ENCODE measurements at regions not wholly inside any gene's neighbourhood (a gene's known extent, or its start where the extent isn't known, plus 50 kb on each side); places are given as distances from the start of the nearest gene placed in this dataset.

DNA sequence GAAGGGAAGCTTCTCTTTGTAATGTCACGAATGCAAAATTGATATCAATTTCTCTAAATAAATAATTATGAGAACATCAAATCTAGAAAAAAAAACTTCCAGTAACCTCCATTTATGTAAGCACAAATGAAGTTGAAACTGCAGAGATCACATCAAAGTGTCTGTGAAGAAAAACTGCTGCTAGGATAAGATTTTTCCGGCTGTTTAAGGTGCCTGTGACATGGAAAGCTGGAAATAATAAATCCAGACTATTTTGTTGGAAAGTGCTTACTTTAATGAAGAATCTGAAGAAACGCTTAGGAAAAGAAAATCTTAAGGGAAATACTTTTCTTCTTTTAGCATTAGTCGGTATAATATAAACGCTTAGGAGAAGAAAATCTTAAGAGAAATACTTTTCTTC, 57.0 kb downstream of the CHRM3 start:
- TF ChIP-seq, protein P1, sequence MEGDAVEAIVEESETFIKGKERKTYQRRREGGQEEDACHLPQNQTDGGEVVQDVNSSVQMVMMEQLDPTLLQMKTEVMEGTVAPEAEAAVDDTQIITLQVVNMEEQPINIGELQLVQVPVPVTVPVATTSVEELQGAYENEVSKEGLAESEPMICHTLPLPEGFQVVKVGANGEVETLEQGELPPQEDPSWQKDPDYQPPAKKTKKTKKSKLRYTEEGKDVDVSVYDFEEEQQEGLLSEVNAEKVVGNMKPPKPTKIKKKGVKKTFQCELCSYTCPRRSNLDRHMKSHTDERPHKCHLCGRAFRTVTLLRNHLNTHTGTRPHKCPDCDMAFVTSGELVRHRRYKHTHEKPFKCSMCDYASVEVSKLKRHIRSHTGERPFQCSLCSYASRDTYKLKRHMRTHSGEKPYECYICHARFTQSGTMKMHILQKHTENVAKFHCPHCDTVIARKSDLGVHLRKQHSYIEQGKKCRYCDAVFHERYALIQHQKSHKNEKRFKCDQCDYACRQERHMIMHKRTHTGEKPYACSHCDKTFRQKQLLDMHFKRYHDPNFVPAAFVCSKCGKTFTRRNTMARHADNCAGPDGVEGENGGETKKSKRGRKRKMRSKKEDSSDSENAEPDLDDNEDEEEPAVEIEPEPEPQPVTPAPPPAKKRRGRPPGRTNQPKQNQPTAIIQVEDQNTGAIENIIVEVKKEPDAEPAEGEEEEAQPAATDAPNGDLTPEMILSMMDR (optimal IDR thresholded peaks at IDR 0.05 in 1 of 3, IDR thresholded peaks at IDR 0.05 in 1 of 3, conservative IDR thresholded peaks at IDR 0.05 in 1 of 3; ENCODE audit: extremely low read depth in 1 of 3, insufficient read depth in 2 of 3, low read length in 3 of 3), result no peak
- TF ChIP-seq EZH2 (IDR thresholded peaks at IDR 0.05; ENCODE audit: low read length), result no peak

Data from keratinocyte (primary cell).